ENCODE measurements at regions not wholly inside any gene's neighbourhood (a gene's known extent, or its start where the extent isn't known, plus 50 kb on each side); places are given as distances from the start of the nearest gene placed in this dataset.

- Histone ChIP-seq H3K27me3 (ENCODE audit: control insufficient read depth, insufficient read depth, low read length, poor library complexity, severe bottlenecking) (no peaks in the 10 kb centered on the region), H3K4me1 (ENCODE audit: control insufficient read depth, insufficient read depth, low read length) (no peaks in the 10 kb centered on the region), H3K27ac (ENCODE audit: low read depth, low read length) (no peak overlapping the region), H3K9me3 (ENCODE audit: control insufficient read depth, low read length) (no peaks in the 10 kb centered on the region), H3K9ac (ENCODE audit: extremely low read depth, low read length, poor library complexity, severe bottlenecking) (no peak overlapping the region), H3K36me3 (ENCODE audit: control insufficient read depth, insufficient read depth, low read length) (no peaks in the 10 kb centered on the region), H3K4me3 (ENCODE audit: low read length) (no peak overlapping the region)
- Mint-ChIP-seq H3K4me1 (peaks cover 9% of the 10 kb centered on the region), H3K4me3 (no peak overlapping the region), H3K36me3 (ENCODE audit: low read depth) (peaks cover 5% of the 10 kb centered on the region), H3K27ac (no peak overlapping the region), H3K27me3 (ENCODE audit: insufficient read depth) (no peaks in the 10 kb centered on the region), H3K9me3 (peaks cover 9% of the 10 kb centered on the region)
- TF ChIP-seq CTCF (conservative IDR thresholded peaks at IDR 0.05): no peak
- DNase-seq: no peak
Observed at GRCh38 chr14:57025456-57025855, 215.2 kb upstream of the OTX2 start.

- H3K27me3 ChIP-seq (ENCODE audit: control insufficient read depth, insufficient read depth, low read length, poor library complexity, severe bottlenecking): no peaks in the 10 kb centered on the region
Observed at GRCh38 chr14:57022608-57023007, 212.3 kb upstream of the OTX2 start.

GRCh38 chr14:57018065-57018464 lies 207.8 kb upstream of the OTX2 start:
- TF ChIP-seq CTCF (conservative IDR thresholded peaks at IDR 0.05): no peak
- DNase-seq: no peak
- Histone ChIP-seq H3K27ac (ENCODE audit: low read depth, low read length) (no peak overlapping the region), H3K9me3 (ENCODE audit: control insufficient read depth, low read length) (peaks cover 19% of the 10 kb centered on the region), H3K4me1 (ENCODE audit: control insufficient read depth, insufficient read depth, low read length) (no peaks in the 10 kb centered on the region), H3K27me3 (ENCODE audit: control insufficient read depth, insufficient read depth, low read length, poor library complexity, severe bottlenecking) (no peaks in the 10 kb centered on the region), H3K9ac (ENCODE audit: extremely low read depth, low read length, poor library complexity, severe bottlenecking) (no peak overlapping the region), H3K36me3 (ENCODE audit: control insufficient read depth, insufficient read depth, low read length) (no peaks in the 10 kb centered on the region), H3K4me3 (ENCODE audit: low read length) (no peak overlapping the region)
- peaks cover 13% of the 10 kb centered on the region for H3K9me3 Mint-ChIP-seq
- no peak overlapping the region for H3K27ac Mint-ChIP-seq
- peaks cover 10% of the 10 kb centered on the region for H3K4me1 Mint-ChIP-seq
- no peaks in the 10 kb centered on the region for H3K27me3 Mint-ChIP-seq (ENCODE audit: insufficient read depth)
- peaks cover 6% of the 10 kb centered on the region for H3K36me3 Mint-ChIP-seq (ENCODE audit: low read depth)
- no peak overlapping the region for H3K4me3 Mint-ChIP-seq
- WGBS, 2 experiments (ENCODE audit: insufficient coverage in 1 of 2, insufficient read length in 1 of 2): 80 to 91% methylated on average over 1 of the region's 1 CpG

More at GRCh38 chr14:57022608-57023007, 212.3 kb upstream of the OTX2 start:
- Histone ChIP-seq H3K36me3 (ENCODE audit: control insufficient read depth, insufficient read depth, low read length) (no peaks in the 10 kb centered on the region), H3K9ac (ENCODE audit: extremely low read depth, low read length, poor library complexity, severe bottlenecking) (no peak overlapping the region), H3K4me1 (ENCODE audit: control insufficient read depth, insufficient read depth, low read length) (no peaks in the 10 kb centered on the region), H3K27ac (ENCODE audit: low read depth, low read length) (no peak overlapping the region), H3K4me3 (ENCODE audit: low read length) (no peak overlapping the region), H3K9me3 (ENCODE audit: control insufficient read depth, low read length) (no peaks in the 10 kb centered on the region)
- peaks cover 5% of the 10 kb centered on the region for H3K36me3 Mint-ChIP-seq (ENCODE audit: low read depth)
- peaks cover 9% of the 10 kb centered on the region for H3K9me3 Mint-ChIP-seq
- TF ChIP-seq CTCF (conservative IDR thresholded peaks at IDR 0.05): no peak
- H3K4me3 Mint-ChIP-seq: no peak overlapping the region
- no peak overlapping the region for H3K27ac Mint-ChIP-seq
- peaks cover 10% of the 10 kb centered on the region for H3K4me1 Mint-ChIP-seq
- H3K27me3 Mint-ChIP-seq (ENCODE audit: insufficient read depth): no peaks in the 10 kb centered on the region
- 93 to 100% methylated on average over 5 to 6 of the region's 6 CpGs for WGBS, 2 experiments (ENCODE audit: insufficient coverage in 1 of 2, insufficient read length in 1 of 2)
- DNase-seq: no peak
